ENCODE measurements at regions not wholly inside any gene's neighbourhood (a gene's known extent, or its start where the extent isn't known, plus 50 kb on each side); places are given as distances from the start of the nearest gene placed in this dataset.
"Not testable (repeated sequence)": the region's sequence is repeated elsewhere in the genome, so short reads cannot be mapped to it uniquely, and the experiment has no call there.

DNA sequence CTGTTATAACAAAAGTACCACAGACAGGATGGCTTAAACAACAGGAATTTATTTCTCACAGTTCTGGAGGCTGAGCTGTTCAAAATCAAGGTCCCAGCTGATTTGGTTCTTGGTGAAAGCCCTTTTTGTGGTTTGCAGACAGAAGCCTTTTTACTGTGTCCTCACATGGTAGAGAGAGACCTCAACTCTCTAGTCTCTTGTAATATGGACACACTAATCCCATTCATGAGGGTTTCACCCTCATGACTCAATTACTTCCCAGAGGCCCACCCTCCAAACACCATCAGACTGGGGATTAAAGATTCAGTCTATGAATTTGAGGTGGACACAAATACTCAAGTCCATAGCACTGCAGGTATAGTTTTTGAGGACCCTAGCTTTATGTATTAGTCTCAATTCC, 97.3 kb upstream of the WIPF3 start:
- DNase-seq: not testable (repeated sequence)

DNA sequence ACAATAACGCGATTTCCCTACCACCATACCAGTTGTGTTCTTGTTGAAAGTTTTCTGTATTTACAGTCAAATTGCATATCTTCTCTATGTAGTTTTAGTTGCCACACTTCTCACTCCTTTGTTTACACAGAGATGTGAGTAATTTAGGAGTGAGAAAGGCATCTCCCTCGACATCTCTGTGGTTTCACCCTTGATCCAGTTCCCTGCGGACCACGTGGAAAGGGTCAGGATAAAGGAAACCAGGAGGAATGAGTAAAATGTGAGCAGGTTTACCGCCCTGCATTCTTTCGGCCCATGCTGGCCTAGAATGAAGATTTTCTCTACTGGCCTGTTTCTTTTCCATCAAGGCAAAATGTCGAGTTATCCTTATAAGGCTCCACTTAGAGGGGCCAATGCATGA, 83.2 kb upstream of the WIPF3 start:
- DNase-seq: peak; percentile 90

DNA sequence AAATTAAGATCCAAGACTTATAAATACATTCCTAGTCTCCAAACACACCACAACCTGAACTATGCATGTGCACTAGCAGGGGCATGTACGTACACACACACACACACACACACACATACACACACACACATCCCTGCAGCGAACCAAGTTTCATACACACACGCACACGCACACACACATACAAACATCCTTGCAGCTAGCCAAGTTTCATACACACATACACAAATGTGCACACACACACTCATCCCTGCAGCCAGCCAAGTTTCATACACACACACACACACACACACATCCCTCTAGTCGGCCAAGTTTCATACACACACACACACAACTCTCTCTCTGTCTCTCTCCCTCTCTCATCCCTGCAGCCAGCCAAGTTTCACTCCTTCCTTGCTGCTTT, 82.7 kb upstream of the WIPF3 start:
- no peak for DNase-seq

DNA sequence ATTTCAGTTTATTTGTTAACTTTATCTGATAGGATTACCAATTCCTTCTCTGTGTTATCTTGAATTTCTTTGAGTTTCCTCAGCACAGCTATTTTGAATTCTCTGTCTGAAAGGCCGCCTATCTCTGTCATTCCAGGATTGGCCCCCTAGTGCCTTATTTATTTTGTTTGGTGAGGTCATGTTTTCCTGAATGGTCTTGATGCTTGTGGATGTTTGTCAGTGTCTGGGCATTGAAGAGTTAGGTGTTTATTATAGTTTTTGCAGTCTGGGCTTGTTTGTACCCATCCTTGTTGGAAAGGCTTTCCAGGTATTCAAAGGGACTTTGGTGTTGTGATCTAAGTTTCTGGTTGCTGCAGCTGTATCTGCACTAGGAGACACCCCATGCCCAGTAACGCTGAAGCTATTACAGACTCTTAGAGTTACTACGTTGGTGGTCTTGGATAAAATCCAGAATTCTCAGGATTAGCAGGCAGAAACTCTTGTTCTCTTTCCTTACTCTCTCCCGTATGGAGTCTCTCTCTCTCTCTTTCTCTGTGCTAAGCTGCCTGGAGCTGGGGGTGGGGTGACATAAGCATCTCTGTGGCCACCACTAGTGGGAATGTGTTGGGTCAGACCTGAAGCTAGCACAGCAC, 76.7 kb upstream of the WIPF3 start:
- not testable (repeated sequence) for DNase-seq

DNA sequence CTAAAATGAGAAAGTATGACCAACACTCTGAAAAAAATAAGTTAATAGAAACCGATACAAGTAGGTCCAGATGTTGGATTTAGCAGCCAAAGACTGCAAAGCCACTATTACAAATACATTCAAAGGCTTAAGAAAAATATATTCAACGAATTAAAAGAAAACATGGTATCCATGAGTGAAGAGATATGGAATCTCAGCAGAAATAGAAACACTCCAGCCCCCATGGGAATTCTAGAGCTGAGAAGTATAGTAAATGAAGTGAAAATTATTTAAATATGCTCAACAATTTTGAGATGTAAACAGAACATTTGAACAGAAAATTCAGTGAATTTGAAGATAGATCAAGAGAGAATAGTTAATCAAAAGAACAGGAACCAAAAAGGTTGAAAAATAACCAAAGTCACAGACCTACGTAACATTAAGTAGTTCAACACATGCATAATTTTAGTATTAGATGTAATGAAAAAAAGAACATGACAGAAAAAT, 72.0 kb upstream of the WIPF3 start:
- no peak for DNase-seq

DNA sequence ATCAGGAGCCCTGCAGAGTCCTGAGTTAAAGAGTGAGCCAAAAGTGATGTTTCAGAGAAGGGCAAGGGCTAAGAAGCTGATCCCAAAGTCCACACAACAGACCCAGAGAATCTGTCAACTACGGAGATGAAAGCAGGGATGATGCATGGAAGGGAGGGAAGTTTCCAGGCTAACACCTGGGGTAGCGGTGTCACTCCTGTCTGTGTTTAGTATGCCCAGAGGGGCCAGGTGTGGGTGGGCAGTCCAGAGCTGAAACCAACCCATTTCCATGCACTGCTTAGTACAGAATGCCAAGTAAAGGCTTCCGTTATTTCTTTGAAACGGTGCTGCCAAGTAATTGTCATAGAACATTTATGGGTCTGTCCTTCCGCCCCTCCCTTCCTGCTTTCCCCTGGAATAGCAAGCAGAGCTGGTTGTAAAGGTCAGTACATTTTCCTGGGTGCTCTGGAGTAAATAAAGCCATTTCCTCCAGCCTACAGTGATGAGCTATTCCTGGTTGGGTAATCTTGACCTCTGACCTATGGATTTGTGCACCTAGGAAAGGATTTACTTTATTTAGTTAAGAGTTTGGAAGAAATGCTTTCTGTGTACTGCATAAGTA, 58.6 kb upstream of the WIPF3 start:
- DNase-seq: not testable (repeated sequence)

DNA sequence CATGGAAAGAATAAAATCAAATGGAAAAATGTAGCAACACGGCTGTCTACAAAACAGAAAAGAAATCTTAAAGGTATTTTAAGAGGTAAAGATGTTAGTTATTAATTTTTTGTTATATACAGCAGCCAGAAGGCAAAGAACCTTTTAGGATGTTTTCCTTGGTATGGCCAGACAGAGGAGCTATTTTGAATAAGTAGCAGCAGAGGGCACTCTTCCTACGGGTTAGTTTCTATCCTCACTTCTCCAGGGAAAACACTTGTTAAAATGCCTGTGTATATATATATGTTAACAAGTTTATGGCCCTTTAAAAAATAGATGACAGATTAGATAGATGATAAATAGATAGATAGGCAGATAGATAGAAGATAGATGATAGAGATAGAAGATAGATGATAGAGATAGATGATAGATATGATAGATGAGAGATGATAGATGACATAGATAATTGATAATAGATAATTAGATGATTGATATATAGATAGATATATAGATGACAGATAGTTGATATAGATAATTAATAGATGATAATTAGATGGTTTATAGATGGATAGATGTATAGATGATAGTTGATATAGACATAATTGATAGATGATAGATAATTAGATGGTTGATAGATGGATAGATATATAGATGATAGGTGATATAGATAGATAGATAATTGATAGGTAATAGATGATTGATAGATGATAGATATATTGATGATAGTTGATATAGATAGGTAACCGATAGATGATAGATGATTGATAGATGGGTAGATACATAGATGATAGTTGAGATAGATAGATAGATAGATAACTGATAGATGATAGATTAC, 57.8 kb upstream of the WIPF3 start:
- DNase-seq: peak; percentile 44

DNA sequence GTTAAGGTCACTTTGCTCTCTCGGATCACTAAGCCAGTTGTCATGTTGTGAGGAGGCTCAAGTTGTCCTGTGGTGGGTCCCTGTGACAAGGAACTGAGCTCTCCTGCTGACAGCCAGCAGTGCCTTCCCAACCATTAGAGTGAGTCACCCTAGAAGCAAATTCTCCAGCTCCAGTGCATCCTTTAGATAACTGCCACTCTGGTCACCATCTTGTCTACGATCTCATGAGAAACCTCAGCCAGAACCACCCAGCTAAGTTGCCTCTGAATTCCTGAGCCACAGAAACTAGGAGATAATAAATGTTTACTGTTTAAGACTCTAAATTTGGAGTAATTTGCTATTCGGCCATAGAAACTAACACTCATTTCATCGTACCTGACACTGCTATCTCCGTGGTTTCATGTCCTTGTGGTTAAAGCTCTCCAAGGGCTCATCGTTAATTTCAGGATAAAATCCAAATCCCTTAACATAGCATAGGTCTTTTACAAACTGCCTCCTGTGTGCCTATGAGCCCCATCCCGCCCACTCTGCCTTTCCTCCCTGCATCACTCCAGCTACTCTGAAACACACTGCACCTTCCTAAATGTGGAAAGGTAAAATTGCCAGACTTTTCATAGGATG, 56.5 kb upstream of the WIPF3 start:
- DNase-seq: no peak

DNA sequence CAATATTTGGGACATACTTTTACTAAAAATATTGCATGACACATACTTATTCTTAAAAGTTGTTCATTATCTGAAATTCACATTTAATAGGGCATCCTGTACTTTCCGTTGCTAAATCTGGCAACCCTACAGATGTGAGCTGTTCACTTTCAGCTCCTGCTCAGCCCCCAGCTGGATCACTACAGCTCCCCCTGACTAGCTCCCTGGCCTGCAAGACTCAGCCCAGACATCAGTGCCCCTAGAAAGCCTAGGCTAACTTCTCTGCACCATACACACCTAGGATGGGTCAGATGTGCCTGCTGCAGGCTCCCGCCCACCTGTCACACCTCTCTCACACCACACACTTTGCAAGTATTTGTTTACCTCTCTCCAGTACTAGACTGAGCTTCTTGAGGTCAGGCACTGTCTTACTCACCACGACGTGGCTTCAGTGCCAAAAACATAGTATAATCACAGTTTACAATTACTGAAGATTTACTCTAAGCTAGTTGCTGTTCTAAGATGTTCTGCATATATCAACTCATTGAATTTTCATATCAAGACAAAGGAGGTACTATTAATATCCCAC, 55.9 kb upstream of the WIPF3 start:
- DNase-seq: not testable (repeated sequence)

DNA sequence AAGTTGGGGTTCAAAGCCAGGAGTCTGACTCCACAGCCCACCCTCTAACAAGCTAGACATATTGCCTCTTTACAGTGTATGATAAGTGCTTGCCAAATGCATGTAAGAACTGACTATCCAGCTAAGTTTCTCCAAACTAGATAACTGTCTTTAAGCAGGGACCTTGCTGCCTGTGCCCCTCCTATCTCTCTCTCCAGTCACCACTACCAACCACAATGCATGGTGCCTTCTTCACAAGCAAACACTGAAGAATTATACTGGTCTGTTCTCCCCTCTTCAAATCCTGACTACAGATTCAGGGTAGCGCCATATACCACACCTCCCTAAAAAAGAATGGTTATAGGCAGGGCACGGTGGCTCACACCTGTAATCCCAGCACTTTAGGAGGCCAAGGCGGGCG, 55.3 kb upstream of the WIPF3 start:
- not testable (repeated sequence) for DNase-seq

DNA sequence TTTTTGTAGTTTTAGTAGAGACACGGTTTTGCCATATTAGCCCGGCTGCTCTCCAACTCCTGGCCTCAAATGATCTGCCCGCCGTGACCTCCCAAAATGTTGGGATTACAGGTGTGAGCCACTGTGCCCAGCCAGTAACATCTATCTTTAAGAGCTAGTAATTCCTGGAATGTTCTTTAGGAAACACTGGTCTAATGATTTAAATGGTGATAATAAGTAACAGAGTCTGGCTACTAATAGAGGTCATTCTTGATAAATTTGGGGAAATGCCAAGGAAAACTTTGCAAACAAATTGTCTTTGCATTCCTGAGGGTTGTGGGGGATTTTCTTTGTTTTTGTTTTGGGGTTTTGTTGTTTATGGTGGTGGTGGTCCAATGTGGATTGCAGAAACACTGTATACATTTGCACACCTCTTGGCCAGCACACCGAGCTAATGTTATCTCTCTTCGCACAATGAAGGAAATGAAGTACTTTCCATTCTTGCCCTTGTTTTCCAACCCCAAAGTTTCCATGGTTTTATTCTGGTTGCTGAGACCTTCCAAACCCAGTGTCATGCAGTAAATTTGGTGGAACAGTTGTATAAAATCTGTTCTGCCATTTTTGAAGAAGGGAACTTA, 51.3 kb upstream of the WIPF3 start:
- DNase-seq: no peak
